SKM-1 (cell line): ENCODE measurements at regions not wholly inside any gene's neighbourhood (a gene's known extent, or its start where the extent isn't known, plus 50 kb on each side); places are given as distances from the start of the nearest gene placed in this dataset.

Source experiments
- DNase-seq: peaks from one replicate; lab custom pipeline; 2025; ENCODE audit not compliant: unreplicated experiment; lab: John Stamatoyannopoulos, UW

GRCh38 chr5:79871364-79872120 lies 119.5 kb downstream of the MTX3 start:
- no peak for DNase-seq

- DNase-seq: no peak
These were observed 122.8 kb downstream of the MTX3 start for GRCh38 chr5:79868163-79868670.

- DNase-seq: no peak
These were observed 125.5 kb downstream of the MTX3 start for GRCh38 chr5:79865579-79865978.

GRCh38 chr5:79864364-79864763 lies 126.7 kb downstream of the MTX3 start:
- no peak for DNase-seq

- no peak for DNase-seq
These were observed 131.5 kb downstream of the MTX3 start for GRCh38 chr5:79859588-79859987.

GRCh38 chr5:79858410-79858723 lies 132.7 kb downstream of the MTX3 start:
- no peak for DNase-seq

GRCh38 chr5:79857714-79858409 lies 133.2 kb downstream of the MTX3 start:
- DNase-seq: peak; percentile 45

GRCh38 chr5:79856456-79857055 lies 134.5 kb downstream of the MTX3 start:
- DNase-seq: no peak

- no peak for DNase-seq
These were observed 137.2 kb downstream of the MTX3 start for GRCh38 chr5:79853676-79854418.

- DNase-seq: no peak
These were observed 138.0 kb downstream of the MTX3 start for GRCh38 chr5:79853028-79853427.

- DNase-seq: no peak
These were observed 139.6 kb downstream of the MTX3 start for GRCh38 chr5:79851391-79851863.

GRCh38 chr5:79850941-79851340 lies 140.1 kb downstream of the MTX3 start:
- no peak for DNase-seq

- DNase-seq: no peak
These were observed 140.7 kb downstream of the MTX3 start for GRCh38 chr5:79850316-79850822.

- DNase-seq: no peak
These were observed 141.4 kb downstream of the MTX3 start for GRCh38 chr5:79849486-79850315.
